GM21390 (cell line): ENCODE measurements at regions not wholly inside any gene's neighbourhood (a gene's known extent, or its start where the extent isn't known, plus 50 kb on each side); places are given as distances from the start of the nearest gene placed in this dataset.
A peak's percentile ranks its signal among the peaks of the same experiment; 100 is the strongest.
"Not testable (repeated sequence)": the region's sequence is repeated elsewhere in the genome, so short reads cannot be mapped to it uniquely, and the experiment has no call there.

Experiments used
- ATAC-seq: cut with Tn5 transposase; IDR thresholded peaks from one replicate; pipeline ENCODE4 v1.9.1; 2021; ENCODE audit not compliant: unreplicated experiment

DNA sequence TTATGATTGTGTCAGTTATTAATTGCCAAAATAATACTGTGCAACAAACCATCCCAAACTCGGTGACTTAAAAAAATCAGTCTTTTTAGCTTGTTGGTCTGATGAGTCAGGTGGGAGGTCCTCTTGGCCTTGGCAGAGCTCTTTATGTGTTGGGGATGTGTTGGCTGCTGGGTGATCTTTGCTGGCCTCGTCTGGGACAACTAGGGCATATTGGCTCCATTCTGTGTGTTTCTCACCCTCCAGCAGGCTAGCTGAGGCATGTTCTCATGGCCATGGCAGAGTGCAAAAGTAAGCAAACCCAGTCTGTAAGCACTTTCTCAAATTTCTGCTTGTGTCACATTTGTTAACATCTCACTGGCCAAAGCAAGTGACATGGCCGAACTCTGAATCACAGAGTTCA lies 251.6 kb downstream of the RPLP1 start:
- ATAC-seq = no peak

GRCh38 chr15:69704700-69705099 lies 252.1 kb downstream of the RPLP1 start:
- no peak for ATAC-seq

GRCh38 chr15:69706353-69707097 lies 253.9 kb downstream of the RPLP1 start:
- no peak for ATAC-seq

- ATAC-seq = not testable (repeated sequence)
Measured at GRCh38 chr15:69707241-69707640, 254.6 kb downstream of the RPLP1 start.

DNA sequence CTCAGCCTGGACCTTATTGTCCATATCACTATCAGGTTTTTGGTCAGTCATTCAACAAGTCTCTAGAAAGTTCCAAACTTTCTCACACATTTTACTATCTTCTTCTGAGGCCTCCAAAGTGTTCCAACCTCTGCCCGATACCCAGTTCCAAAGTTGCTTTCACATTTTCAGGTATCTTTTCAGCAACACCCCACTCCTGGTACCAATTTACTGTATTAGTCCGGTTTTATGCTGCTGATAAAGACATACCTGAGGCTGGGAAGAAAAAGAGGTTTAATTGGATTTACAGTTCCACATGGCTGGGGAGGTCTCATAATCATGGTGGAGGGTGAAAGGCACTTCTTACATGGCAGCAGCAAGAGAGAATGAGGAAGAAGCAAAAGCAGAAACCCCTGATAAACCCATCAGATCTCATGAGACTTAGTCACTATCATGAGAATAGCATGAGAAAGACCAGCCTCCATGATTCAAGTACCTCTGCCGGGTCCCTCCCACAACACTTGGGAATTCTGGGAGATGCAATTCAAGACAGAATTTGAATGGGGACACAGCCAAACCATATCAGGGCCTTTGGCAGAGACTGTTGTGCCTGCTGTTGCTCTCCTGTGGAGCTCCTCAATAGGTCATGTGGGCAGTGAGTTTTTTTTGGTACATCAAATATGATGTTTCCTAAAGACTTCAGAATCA lies 256.0 kb downstream of the RPLP1 start:
- ATAC-seq = not testable (repeated sequence)

- ATAC-seq = no peak
Measured at GRCh38 chr15:69712991-69713390, 260.4 kb downstream of the RPLP1 start.

- peak; percentile 93 for ATAC-seq
Measured at GRCh38 chr15:69713726-69714559, 261.3 kb downstream of the RPLP1 start.

- no peak for ATAC-seq
Measured at GRCh38 chr15:69715210-69715609, 262.6 kb downstream of the RPLP1 start.

DNA sequence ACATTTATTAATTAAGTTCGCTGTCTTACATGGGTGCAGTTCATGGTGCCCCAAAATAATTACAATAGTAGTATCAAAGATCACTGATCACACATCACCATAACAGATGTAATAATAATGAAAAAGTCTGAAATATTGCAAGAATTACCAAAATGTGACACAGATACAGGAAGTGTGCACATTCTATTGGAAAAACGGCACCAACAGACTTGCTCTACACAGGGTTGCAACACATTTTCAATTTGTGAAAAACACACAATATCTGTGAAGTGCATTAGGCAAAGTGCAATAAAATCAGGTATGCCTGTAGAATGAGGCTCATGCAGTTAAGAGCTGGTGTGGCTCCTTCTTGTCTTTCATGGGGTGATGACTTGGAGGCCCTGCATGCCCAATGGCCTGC lies 265.8 kb downstream of the RPLP1 start:
- no peak for ATAC-seq

- ATAC-seq = no peak
Measured at GRCh38 chr15:69718916-69719315, 266.3 kb downstream of the RPLP1 start.

GRCh38 chr15:69719527-69720240 lies 267.1 kb downstream of the RPLP1 start:
- no peak for ATAC-seq

- ATAC-seq = no peak
Measured at GRCh38 chr15:69720536-69720935, 267.9 kb downstream of the RPLP1 start.

DNA sequence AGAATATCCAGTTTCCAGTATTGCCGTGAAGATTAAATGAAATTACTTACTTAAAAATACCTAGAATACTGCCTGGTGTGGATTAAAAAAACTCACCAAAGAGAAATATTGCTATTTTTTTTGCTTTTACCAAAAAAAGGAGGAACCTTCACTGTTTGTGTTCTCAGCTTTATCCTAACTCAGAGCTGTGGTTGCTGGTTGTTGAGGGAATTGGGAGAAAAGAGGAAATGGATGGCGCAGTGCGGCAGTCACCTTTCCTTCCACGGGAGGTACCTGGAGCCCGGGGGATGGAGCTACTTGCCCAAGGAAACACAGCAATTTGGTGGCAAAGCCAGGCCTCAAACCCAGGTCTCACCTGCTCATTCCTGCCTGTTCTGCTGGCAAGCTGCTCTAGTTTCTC lies 270.3 kb downstream of the RPLP1 start:
- ATAC-seq = no peak

DNA sequence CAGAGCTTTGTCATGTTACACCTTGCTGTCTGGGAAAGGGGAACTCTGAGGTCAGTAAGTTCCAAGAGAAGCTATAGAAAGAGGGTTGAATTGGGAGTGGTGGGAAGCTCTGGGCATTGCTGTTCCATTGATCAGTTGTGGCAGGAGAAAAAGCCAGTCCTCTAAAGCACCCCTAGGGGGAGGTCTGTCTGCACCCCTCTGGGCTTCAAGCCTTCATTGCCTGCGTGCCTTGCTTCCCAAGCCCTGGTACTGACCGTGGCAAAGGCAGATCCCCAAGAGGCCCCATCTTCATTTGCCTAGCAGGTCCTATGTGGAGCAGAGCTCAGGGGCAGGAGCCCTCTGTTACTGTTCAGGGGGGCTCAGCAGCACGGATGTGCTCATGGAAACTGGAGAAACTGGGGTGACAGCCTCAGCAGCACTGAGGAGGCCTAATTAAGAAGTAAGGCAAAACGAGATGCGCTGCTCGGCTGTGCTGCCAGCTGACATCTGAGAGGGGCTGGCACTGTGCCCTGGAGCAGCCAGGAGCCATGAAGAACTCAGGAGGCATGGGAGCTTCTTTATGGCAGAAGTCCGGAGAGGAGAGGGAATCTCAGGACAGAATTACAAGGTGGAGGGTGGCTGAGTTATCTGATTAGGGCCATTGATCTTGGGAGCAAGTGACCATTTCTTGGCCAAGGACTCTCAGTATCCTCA lies 270.9 kb downstream of the RPLP1 start:
- ATAC-seq = no peak

- ATAC-seq = no peak
Measured at GRCh38 chr15:69724333-69724732, 271.7 kb downstream of the RPLP1 start.

- no peak for ATAC-seq
Measured at GRCh38 chr15:69725275-69725674, 272.7 kb downstream of the RPLP1 start.

DNA sequence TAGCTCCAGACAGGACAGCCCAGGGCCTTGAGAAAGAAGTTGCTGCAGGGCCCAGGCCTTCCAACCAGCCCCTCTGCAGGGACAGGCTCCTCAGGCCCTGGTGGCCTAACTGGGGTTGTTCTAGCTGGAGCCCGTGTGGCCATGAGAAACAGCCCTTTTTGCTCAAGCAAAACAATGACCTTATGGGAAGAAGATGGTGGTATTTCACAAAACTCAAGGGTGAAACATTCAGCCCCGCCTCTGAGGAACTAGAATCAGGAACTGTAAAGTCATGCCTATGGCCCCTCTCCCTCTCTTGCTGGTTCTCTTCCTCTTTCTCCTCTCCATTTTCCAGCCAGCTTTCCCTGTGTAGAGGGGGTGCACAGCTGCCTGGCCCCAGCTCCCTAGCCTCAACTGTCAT lies 273.3 kb downstream of the RPLP1 start:
- ATAC-seq = no peak

GRCh38 chr15:69727121-69727924 lies 274.7 kb downstream of the RPLP1 start:
- no peak for ATAC-seq

- ATAC-seq = no peak
Measured at GRCh38 chr15:69729167-69729748, 276.6 kb downstream of the RPLP1 start.
